Osteoblast (primary cell): ENCODE measurements at regions not wholly inside any gene's neighbourhood (a gene's known extent, or its start where the extent isn't known, plus 50 kb on each side); places are given as distances from the start of the nearest gene placed in this dataset.

Experiments
- DNase-seq: peaks from one replicate; pipeline ENCODE4 v3.0.0; 2011; ENCODE audit warnings: low spot score, mixed read lengths; ENCODE audit not compliant: insufficient read length; ENCODE audit errors: missing footprints
- H2AFZ ChIP-seq: 2 replicates; pipeline ENCODE4 v1.6.0; 2011; ENCODE audit warnings: mild to moderate bottlenecking, low read length
- H3K27ac ChIP-seq: 2 replicates; pipeline ENCODE4 v1.5.1; 2011; ENCODE audit warnings: mild to moderate bottlenecking, low read depth, low read length, moderate library complexity
- H3K27me3 ChIP-seq: 2 replicates; pipeline ENCODE4 v1.6.0; 2012; ENCODE audit warnings: mild to moderate bottlenecking, control low read depth, inconsistent platforms, low read length, moderate library complexity; ENCODE audit not compliant: insufficient read depth
- H3K36me3 ChIP-seq: 2 replicates; pipeline ENCODE4 v1.5.1; 2011; ENCODE audit warnings: mild to moderate bottlenecking, low read length, control low read depth, moderate library complexity; ENCODE audit not compliant: insufficient read depth
- H3K4me1 ChIP-seq: 2 replicates; pipeline ENCODE4 v1.5.1; 2011; ENCODE audit warnings: mild to moderate bottlenecking, low read length, control low read depth, moderate library complexity; ENCODE audit not compliant: insufficient read depth
- H3K4me2 ChIP-seq: 2 replicates; pipeline ENCODE4 v1.6.0; 2011; ENCODE audit warnings: mild to moderate bottlenecking, low read length; ENCODE audit not compliant: insufficient read depth
- H3K4me3 ChIP-seq: fragments of 200-600 bp; sonication (generic); 3 replicates; pipeline ENCODE4 v1.5.1; 2012; ENCODE audit warnings: mild to moderate bottlenecking, low read length, inconsistent platforms; ENCODE audit not compliant: insufficient read depth
- H3K79me2 ChIP-seq: 2 replicates; pipeline ENCODE4 v1.6.0; 2012; ENCODE audit warnings: mild to moderate bottlenecking, low read length, control low read depth, inconsistent platforms; ENCODE audit not compliant: insufficient read depth
- H3K9me3 ChIP-seq: 2 replicates; pipeline ENCODE4 v1.5.1; 2011; ENCODE audit warnings: low read depth, low read length, control low read depth
- H4K20me1 ChIP-seq: 2 replicates; pipeline ENCODE4 v1.6.0; 2012; ENCODE audit warnings: mild to moderate bottlenecking, low read length, control low read depth; ENCODE audit not compliant: insufficient read depth
- CTCF ChIP-seq: IDR thresholded peaks from 2 replicates; pipeline ENCODE4 v1.5.1; 2011; ENCODE audit warnings: mild to moderate bottlenecking, low read depth, low read length, moderate library complexity; ENCODE audit errors: extremely low read depth

- DNase-seq: no peak
- Histone ChIP-seq H3K27me3 (no peaks in the 10 kb centered on the region), H3K27ac (no peak overlapping the region), H3K36me3 (no peaks in the 10 kb centered on the region), H3K4me2 (no peak overlapping the region), H3K9me3 (no peaks in the 10 kb centered on the region), H3K4me3 (no peak overlapping the region), H2AFZ (no peak overlapping the region), H3K4me1 (no peaks in the 10 kb centered on the region), H4K20me1 (no peaks in the 10 kb centered on the region), H3K79me2 (no peaks in the 10 kb centered on the region)
- TF ChIP-seq CTCF: no peak
Observed at GRCh38 chr16:54787045-54787444, 143.6 kb upstream of the IRX5 start.

GRCh38 chr16:54783980-54784379 lies 146.7 kb upstream of the IRX5 start:
- Histone ChIP-seq H3K79me2 (no peaks in the 10 kb centered on the region), H2AFZ (no peak overlapping the region), H3K4me3 (no peak overlapping the region), H3K9me3 (no peaks in the 10 kb centered on the region), H3K4me2 (no peak overlapping the region), H3K36me3 (no peaks in the 10 kb centered on the region), H3K27ac (no peak overlapping the region), H4K20me1 (no peaks in the 10 kb centered on the region), H3K4me1 (no peaks in the 10 kb centered on the region), H3K27me3 (peaks cover 3% of the 10 kb centered on the region)
- no peak for TF ChIP-seq CTCF
- no peak for DNase-seq

GRCh38 chr16:54783226-54783625 lies 147.4 kb upstream of the IRX5 start:
- no peaks in the 10 kb centered on the region for H3K9me3 ChIP-seq
- H3K36me3 ChIP-seq: no peaks in the 10 kb centered on the region
- H3K4me3 ChIP-seq: no peak overlapping the region
- no peak overlapping the region for H3K27ac ChIP-seq
- peaks cover 3% of the 10 kb centered on the region for H3K27me3 ChIP-seq
- TF ChIP-seq CTCF: no peak
- no peak for DNase-seq
- no peak overlapping the region for H2AFZ ChIP-seq
- no peaks in the 10 kb centered on the region for H3K4me1 ChIP-seq
- no peaks in the 10 kb centered on the region for H4K20me1 ChIP-seq
- no peaks in the 10 kb centered on the region for H3K79me2 ChIP-seq
- H3K4me2 ChIP-seq: no peak overlapping the region

GRCh38 chr16:54780266-54780665 lies 150.4 kb upstream of the IRX5 start:
- no peak overlapping the region for H3K27ac ChIP-seq
- H3K36me3 ChIP-seq: no peaks in the 10 kb centered on the region
- no peaks in the 10 kb centered on the region for H3K79me2 ChIP-seq
- TF ChIP-seq CTCF: no peak
- no peak overlapping the region for H2AFZ ChIP-seq
- no peak overlapping the region for H3K4me2 ChIP-seq
- no peak for DNase-seq
- peaks cover 6% of the 10 kb centered on the region for H3K27me3 ChIP-seq
- H3K9me3 ChIP-seq: no peaks in the 10 kb centered on the region
- H3K4me3 ChIP-seq: no peak overlapping the region
- no peaks in the 10 kb centered on the region for H4K20me1 ChIP-seq
- no peaks in the 10 kb centered on the region for H3K4me1 ChIP-seq
